Fibroblast of skin of back (primary cell): ENCODE measurements at regions not wholly inside any gene's neighbourhood (a gene's known extent, or its start where the extent isn't known, plus 50 kb on each side); places are given as distances from the start of the nearest gene placed in this dataset.
"Not testable (repeated sequence)": the region's sequence is repeated elsewhere in the genome, so short reads cannot be mapped to it uniquely, and the experiment has no call there.

ENCODE experiments used
- DNase-seq: peaks from one replicate; pipeline ENCODE4 v3.0.0-alpha.2; 2013

- peak; percentile 23 for DNase-seq
Measured at GRCh38 chr21:32940079-32941014, 85.4 kb upstream of the OLIG2 start.

- no peak for DNase-seq
Measured at GRCh38 chr21:32941263-32941662, 84.5 kb upstream of the OLIG2 start.

- peak; percentile 11 for DNase-seq
Measured at GRCh38 chr21:32946654-32947053, 79.1 kb upstream of the OLIG2 start.

GRCh38 chr21:32947736-32948135, 78.0 kb upstream of the OLIG2 start:
- no peak for DNase-seq

- no peak for DNase-seq
Measured at GRCh38 chr21:32949701-32950100, 76.0 kb upstream of the OLIG2 start.

GRCh38 chr21:32951041-32951440, 74.7 kb upstream of the OLIG2 start:
- DNase-seq = no peak

- DNase-seq = no peak
Measured at GRCh38 chr21:32954353-32954752, 71.4 kb upstream of the OLIG2 start.

- no peak for DNase-seq
Measured at GRCh38 chr21:32955311-32956060, 70.2 kb upstream of the OLIG2 start.

- no peak for DNase-seq
Measured at GRCh38 chr21:32956061-32956656, 69.6 kb upstream of the OLIG2 start.

- no peak for DNase-seq
Measured at GRCh38 chr21:32957545-32957944, 68.2 kb upstream of the OLIG2 start.

- DNase-seq = no peak
Measured at GRCh38 chr21:32958288-32959002, 67.3 kb upstream of the OLIG2 start.

GRCh38 chr21:32962268-32962667, 63.5 kb upstream of the OLIG2 start:
- no peak for DNase-seq

- DNase-seq = no peak
Measured at GRCh38 chr21:32965129-32965680, 60.5 kb upstream of the OLIG2 start.

GRCh38 chr21:32966120-32966519, 59.6 kb upstream of the OLIG2 start:
- no peak for DNase-seq

GRCh38 chr21:32968103-32968502, 57.6 kb upstream of the OLIG2 start:
- not testable (repeated sequence) for DNase-seq

- DNase-seq = no peak
Measured at GRCh38 chr21:32974653-32975052, 51.1 kb upstream of the OLIG2 start.

GRCh38 chr21:32975811-32976431, 49.8 kb upstream of the OLIG2 start:
- DNase-seq = no peak
